ENCODE measurements at regions not wholly inside any gene's neighbourhood (a gene's known extent, or its start where the extent isn't known, plus 50 kb on each side); places are given as distances from the start of the nearest gene placed in this dataset.

GRCh38 chr15:69720536-69720935 lies 267.9 kb downstream of the RPLP1 start:
- H2BK15ac ChIP-seq (ENCODE audit: low read depth, poor library complexity, severe bottlenecking) = no peak overlapping the region
- peaks cover 3% of the 10 kb centered on the region for H3K4me1 ChIP-seq (ENCODE audit: control insufficient read depth, insufficient read depth, low read depth, low read length)
- H2AK5ac ChIP-seq (ENCODE audit: low read length, severe bottlenecking) = no peak overlapping the region
- H3K9me3 ChIP-seq (ENCODE audit: control insufficient read depth, low read length) = no peaks in the 10 kb centered on the region
- H3K4ac ChIP-seq (ENCODE audit: low read depth in 1 of 2, low read length in 2 of 2) = no peak overlapping the region
- no peak overlapping the region for H4K91ac ChIP-seq (ENCODE audit: low read length)
- H3K23ac ChIP-seq (ENCODE audit: low read length in 2 of 2) = no peak overlapping the region
- no peak overlapping the region for H3K9ac ChIP-seq (ENCODE audit: low read length)
- no peak overlapping the region for H2AFZ ChIP-seq (ENCODE audit: low read depth, low read length)
- no peak overlapping the region for H4K8ac ChIP-seq (ENCODE audit: low read length)
- no peak overlapping the region for H3K27ac ChIP-seq (ENCODE audit: low read length, poor library complexity, severe bottlenecking)
- 93% methylated on average over 3 of the region's 3 CpGs for WGBS
- peaks cover 31 to 46% of the 10 kb centered on the region in 2 experiments for H3K27me3 ChIP-seq (ENCODE audit: control insufficient read depth in 1 of 2, insufficient read depth in 1 of 2, low read length in 2 of 2)
- DNase-seq = no peak
- H2BK120ac ChIP-seq (ENCODE audit: low read depth, low read length) = no peak overlapping the region
- no peak overlapping the region for H3K14ac ChIP-seq (ENCODE audit: low read length in 2 of 2)
- no peak overlapping the region for H3K4me3 ChIP-seq (ENCODE audit: insufficient read depth in 1 of 2, low read depth in 1 of 2, low read length in 2 of 2)
- no peak overlapping the region for H2BK5ac ChIP-seq (ENCODE audit: low read depth, low read length, poor library complexity, severe bottlenecking)
- H3K4me2 ChIP-seq (ENCODE audit: low read length, poor library complexity, severe bottlenecking) = no peak overlapping the region
- H3K79me1 ChIP-seq (replicated peaks; ENCODE audit: low read length, poor library complexity, severe bottlenecking) = no peaks in the 10 kb centered on the region
- no peak overlapping the region for H2BK12ac ChIP-seq (ENCODE audit: low read length in 2 of 2)
- no peak overlapping the region for H3K18ac ChIP-seq (ENCODE audit: low read depth in 1 of 2, low read length in 2 of 2)
- H3K36me3 ChIP-seq (ENCODE audit: control insufficient read depth in 1 of 2, insufficient read depth in 2 of 2, low read depth in 1 of 2, low read length in 2 of 2) = no peaks in the 10 kb centered on the region

GRCh38 chr15:69722924-69723323 lies 270.3 kb downstream of the RPLP1 start:
- no peak overlapping the region for H2BK15ac ChIP-seq (ENCODE audit: low read depth, poor library complexity, severe bottlenecking)
- H4K8ac ChIP-seq (ENCODE audit: low read length) = no peak overlapping the region
- peak overlapping the region in 1 of 2 experiments; percentile 9 for H3K4me3 ChIP-seq (ENCODE audit: insufficient read depth in 1 of 2, low read depth in 1 of 2, low read length in 2 of 2)
- no peak overlapping the region for H2AFZ ChIP-seq (ENCODE audit: low read depth, low read length)
- H2BK5ac ChIP-seq (ENCODE audit: low read depth, low read length, poor library complexity, severe bottlenecking) = no peak overlapping the region
- no peaks in the 10 kb centered on the region for H3K36me3 ChIP-seq (ENCODE audit: control insufficient read depth in 1 of 2, insufficient read depth in 2 of 2, low read depth in 1 of 2, low read length in 2 of 2)
- H3K27ac ChIP-seq (ENCODE audit: low read length, poor library complexity, severe bottlenecking) = no peak overlapping the region
- peaks cover 52 to 60% of the 10 kb centered on the region in 2 experiments for H3K27me3 ChIP-seq (ENCODE audit: control insufficient read depth in 1 of 2, insufficient read depth in 1 of 2, low read length in 2 of 2)
- peak overlapping the region in 1 of 2 experiments; percentile 6 for H2BK12ac ChIP-seq (ENCODE audit: low read length in 2 of 2)
- H3K79me1 ChIP-seq (replicated peaks; ENCODE audit: low read length, poor library complexity, severe bottlenecking) = no peaks in the 10 kb centered on the region
- 83% methylated on average over 4 of the region's 5 CpGs for WGBS
- H3K14ac ChIP-seq (ENCODE audit: low read length in 2 of 2) = peak overlapping the region in 1 of 2 experiments; percentile 68
- no peak overlapping the region for H3K4ac ChIP-seq (ENCODE audit: low read depth in 1 of 2, low read length in 2 of 2)
- peaks cover 3% of the 10 kb centered on the region for H3K4me1 ChIP-seq (ENCODE audit: control insufficient read depth, insufficient read depth, low read depth, low read length)
- H3K9ac ChIP-seq (ENCODE audit: low read length) = no peak overlapping the region
- H2BK120ac ChIP-seq (ENCODE audit: low read depth, low read length) = no peak overlapping the region
- H4K91ac ChIP-seq (ENCODE audit: low read length) = no peak overlapping the region
- no peak overlapping the region for H2AK5ac ChIP-seq (ENCODE audit: low read length, severe bottlenecking)
- H3K23ac ChIP-seq (ENCODE audit: low read length in 2 of 2) = no peak overlapping the region
- H3K9me3 ChIP-seq (ENCODE audit: control insufficient read depth, low read length) = no peaks in the 10 kb centered on the region
- H3K4me2 ChIP-seq (ENCODE audit: low read length, poor library complexity, severe bottlenecking) = no peak overlapping the region
- peak overlapping the region in 1 of 2 experiments; percentile 11 for H3K18ac ChIP-seq (ENCODE audit: low read depth in 1 of 2, low read length in 2 of 2)
- no peak for DNase-seq

GRCh38 chr15:69723404-69724096 lies 270.9 kb downstream of the RPLP1 start:
- Histone ChIP-seq H3K79me1 (replicated peaks; ENCODE audit: low read length, poor library complexity, severe bottlenecking) (no peaks in the 10 kb centered on the region), H3K9me3 (ENCODE audit: control insufficient read depth, low read length) (no peaks in the 10 kb centered on the region), H3K27me3 (ENCODE audit: control insufficient read depth in 1 of 2, insufficient read depth in 1 of 2, low read length in 2 of 2) (peaks cover 52 to 64% of the 10 kb centered on the region in 2 experiments), H4K91ac (ENCODE audit: low read length) (no peak overlapping the region), H3K14ac (ENCODE audit: low read length in 2 of 2) (no peak overlapping the region), H2BK12ac (ENCODE audit: low read length in 2 of 2) (peak overlapping the region in 1 of 2 experiments; percentile 6), H3K4me3 (ENCODE audit: insufficient read depth in 1 of 2, low read depth in 1 of 2, low read length in 2 of 2) (no peak overlapping the region), H3K27ac (ENCODE audit: low read length, poor library complexity, severe bottlenecking) (no peak overlapping the region), H4K8ac (ENCODE audit: low read length) (no peak overlapping the region), H3K4me1 (ENCODE audit: control insufficient read depth, insufficient read depth, low read depth, low read length) (peaks cover 3% of the 10 kb centered on the region), H3K9ac (ENCODE audit: low read length) (no peak overlapping the region), H3K4ac (ENCODE audit: low read depth in 1 of 2, low read length in 2 of 2) (no peak overlapping the region), H3K23ac (ENCODE audit: low read length in 2 of 2) (no peak overlapping the region), H2BK120ac (ENCODE audit: low read depth, low read length) (no peak overlapping the region), H2AK5ac (ENCODE audit: low read length, severe bottlenecking) (no peak overlapping the region), H2BK5ac (ENCODE audit: low read depth, low read length, poor library complexity, severe bottlenecking) (no peak overlapping the region), H3K36me3 (ENCODE audit: control insufficient read depth in 1 of 2, insufficient read depth in 2 of 2, low read depth in 1 of 2, low read length in 2 of 2) (no peaks in the 10 kb centered on the region), H2AFZ (ENCODE audit: low read depth, low read length) (no peak overlapping the region), H2BK15ac (ENCODE audit: low read depth, poor library complexity, severe bottlenecking) (no peak overlapping the region), H3K18ac (ENCODE audit: low read depth in 1 of 2, low read length in 2 of 2) (peak overlapping the region in 1 of 2 experiments; percentile 11), H3K4me2 (ENCODE audit: low read length, poor library complexity, severe bottlenecking) (no peak overlapping the region)
- 81% methylated on average over 7 of the region's 7 CpGs for WGBS
- DNase-seq = no peak

- WGBS = 100% methylated on average over 3 of the region's 3 CpGs
- DNase-seq = no peak
These were observed 271.7 kb downstream of the RPLP1 start for GRCh38 chr15:69724333-69724732.

More at GRCh38 chr15:69724333-69724732, 271.7 kb downstream of the RPLP1 start:
- Histone ChIP-seq H3K4ac (ENCODE audit: low read depth in 1 of 2, low read length in 2 of 2) (no peak overlapping the region), H2BK5ac (ENCODE audit: low read depth, low read length, poor library complexity, severe bottlenecking) (no peak overlapping the region), H2BK15ac (ENCODE audit: low read depth, poor library complexity, severe bottlenecking) (no peak overlapping the region), H3K9ac (ENCODE audit: low read length) (no peak overlapping the region), H3K4me1 (ENCODE audit: control insufficient read depth, insufficient read depth, low read depth, low read length) (peaks cover 3% of the 10 kb centered on the region), H3K79me1 (replicated peaks; ENCODE audit: low read length, poor library complexity, severe bottlenecking) (no peaks in the 10 kb centered on the region), H2AK5ac (ENCODE audit: low read length, severe bottlenecking) (no peak overlapping the region), H3K4me2 (ENCODE audit: low read length, poor library complexity, severe bottlenecking) (no peak overlapping the region), H3K36me3 (ENCODE audit: control insufficient read depth in 1 of 2, insufficient read depth in 2 of 2, low read depth in 1 of 2, low read length in 2 of 2) (no peaks in the 10 kb centered on the region), H3K14ac (ENCODE audit: low read length in 2 of 2) (no peak overlapping the region), H2BK120ac (ENCODE audit: low read depth, low read length) (no peak overlapping the region), H3K23ac (ENCODE audit: low read length in 2 of 2) (no peak overlapping the region), H4K8ac (ENCODE audit: low read length) (no peak overlapping the region), H3K27ac (ENCODE audit: low read length, poor library complexity, severe bottlenecking) (no peak overlapping the region), H2BK12ac (ENCODE audit: low read length in 2 of 2) (no peak overlapping the region), H3K4me3 (ENCODE audit: insufficient read depth in 1 of 2, low read depth in 1 of 2, low read length in 2 of 2) (no peak overlapping the region), H3K9me3 (ENCODE audit: control insufficient read depth, low read length) (no peaks in the 10 kb centered on the region), H4K91ac (ENCODE audit: low read length) (no peak overlapping the region), H3K27me3 (ENCODE audit: control insufficient read depth in 1 of 2, insufficient read depth in 1 of 2, low read length in 2 of 2) (peaks cover 46 to 63% of the 10 kb centered on the region in 2 experiments), H3K18ac (ENCODE audit: low read depth in 1 of 2, low read length in 2 of 2) (no peak overlapping the region), H2AFZ (ENCODE audit: low read depth, low read length) (no peak overlapping the region)
